NB4 (cell line): ENCODE measurements at regions not wholly inside any gene's neighbourhood (a gene's known extent, or its start where the extent isn't known, plus 50 kb on each side); places are given as distances from the start of the nearest gene placed in this dataset.

ENCODE experiments used
- DNase-seq: peaks from one replicate; pipeline ENCODE4 v3.0.0; 2010; ENCODE audit warnings: low read depth
- H3K4me3 ChIP-seq: one replicate; pipeline ENCODE4 v1.5.1; 2011; ENCODE audit warnings: mild to moderate bottlenecking, low read depth, low read length, moderate library complexity
- CTCF ChIP-seq: IDR thresholded peaks from one replicate; pipeline ENCODE4 v1.5.1; 2012; ENCODE audit warnings: low read depth, low read length
- MYC ChIP-seq: IDR thresholded peaks from 2 replicates; pipeline ENCODE4 v1.6.1; 2011; ENCODE audit warnings: low read depth, low read length
- POLR2A ChIP-seq: IDR thresholded peaks from 2 replicates; pipeline ENCODE4 v1.6.1; 2011; ENCODE audit warnings: mild to moderate bottlenecking; ENCODE audit not compliant: insufficient read length; ENCODE audit errors: extremely low read depth
- TF ChIP-seq, protein P1 (sequence below): IDR thresholded peaks from 2 replicates; pipeline ENCODE4 v1.6.1; 2011; ENCODE audit warnings: low read depth, low read length

GRCh38 chr3:90039994-90040393, 932.6 kb downstream of the EPHA3 start:
- no peak for DNase-seq
- TF ChIP-seq, protein P1, sequence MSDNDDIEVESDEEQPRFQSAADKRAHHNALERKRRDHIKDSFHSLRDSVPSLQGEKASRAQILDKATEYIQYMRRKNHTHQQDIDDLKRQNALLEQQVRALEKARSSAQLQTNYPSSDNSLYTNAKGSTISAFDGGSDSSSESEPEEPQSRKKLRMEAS = no peak
- no peak for TF ChIP-seq MYC
- no peak for TF ChIP-seq POLR2A
- no peak for TF ChIP-seq CTCF
- no peak overlapping the region for H3K4me3 ChIP-seq

DNA sequence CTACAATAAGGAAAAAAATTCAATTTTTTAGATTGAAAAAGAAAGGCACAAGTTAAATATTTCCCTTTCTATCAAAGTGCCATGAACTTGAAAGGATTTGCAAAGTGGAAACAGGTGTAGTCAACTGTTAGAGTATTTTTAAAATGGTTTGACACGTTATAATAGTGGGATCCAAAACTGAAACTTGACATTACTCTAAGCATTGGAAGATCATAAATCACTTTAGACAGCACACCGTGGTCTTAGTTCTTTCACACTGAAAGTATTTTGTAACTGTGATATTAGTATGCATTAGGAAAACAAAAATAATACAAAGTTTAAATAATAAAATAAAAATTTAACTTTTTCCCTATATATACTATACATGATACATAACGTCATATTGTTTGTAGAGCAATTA, 933.1 kb downstream of the EPHA3 start:
- DNase-seq = no peak
- TF ChIP-seq MYC = no peak
- H3K4me3 ChIP-seq = no peak overlapping the region

DNA sequence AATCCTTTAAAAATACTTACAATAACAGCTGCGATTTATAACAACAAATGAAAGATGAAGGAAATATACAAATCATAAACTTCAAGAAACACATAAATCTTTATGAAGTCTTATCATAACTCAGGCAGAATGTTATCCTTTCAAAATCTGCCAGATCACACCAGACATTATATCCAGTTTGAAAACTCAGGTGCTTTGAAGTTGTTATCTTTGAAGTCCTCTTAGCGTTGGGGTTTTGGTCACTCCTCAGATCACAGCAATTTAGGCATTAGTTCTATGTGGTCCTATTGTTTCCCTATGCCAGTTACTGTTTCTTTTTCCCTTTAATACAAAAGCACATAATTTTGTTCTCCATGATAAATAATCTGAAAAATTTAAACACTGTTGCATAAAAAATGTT, 934.6 kb downstream of the EPHA3 start:
- TF ChIP-seq POLR2A = no peak
- TF ChIP-seq, protein P1 = no peak
- TF ChIP-seq CTCF = no peak
- TF ChIP-seq MYC = no peak
- no peak overlapping the region for H3K4me3 ChIP-seq
- no peak for DNase-seq

GRCh38 chr3:90043287-90043686, 935.9 kb downstream of the EPHA3 start:
- TF ChIP-seq MYC (no peak), CTCF (no peak), POLR2A (no peak)
- TF ChIP-seq, protein P1 = no peak

DNA sequence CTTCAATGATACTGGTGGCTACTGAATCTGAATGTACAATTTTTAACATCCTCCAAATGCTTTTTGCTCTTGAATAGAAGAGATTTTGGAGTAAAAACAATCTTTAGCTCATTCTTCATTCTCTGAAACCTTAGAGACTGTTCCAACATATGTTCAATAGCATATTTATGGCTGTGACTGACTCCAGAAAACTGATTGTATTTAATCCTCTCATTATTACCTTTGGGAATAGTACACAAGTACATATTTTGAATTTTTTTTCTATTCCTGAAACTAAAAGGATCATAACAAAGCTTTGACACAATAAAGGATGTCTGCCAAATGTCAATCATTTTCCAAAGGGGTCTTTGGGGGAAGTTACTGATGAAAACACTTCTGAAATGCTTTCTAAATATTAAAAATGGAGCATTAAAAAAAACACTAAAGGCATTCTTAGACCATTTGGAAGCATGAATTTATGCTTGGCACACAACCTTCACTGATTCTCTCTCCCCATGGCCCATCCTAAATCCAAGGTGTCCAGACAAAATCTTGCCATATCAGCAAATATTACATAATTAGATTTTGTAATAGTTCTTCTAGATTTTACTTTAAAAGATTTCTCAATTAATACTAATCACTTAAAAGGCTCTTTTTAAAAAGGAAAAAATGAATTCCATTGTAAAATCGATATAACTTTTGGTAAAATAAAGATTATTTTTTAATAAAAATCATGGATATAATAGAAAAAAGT, 936.8 kb downstream of the EPHA3 start:
- TF ChIP-seq, protein P1 = no peak
- no peak for TF ChIP-seq CTCF
- no peak overlapping the region for H3K4me3 ChIP-seq
- DNase-seq = no peak

More at GRCh38 chr3:90043287-90043686, 935.9 kb downstream of the EPHA3 start:
- no peak for DNase-seq
- no peak overlapping the region for H3K4me3 ChIP-seq

DNA sequence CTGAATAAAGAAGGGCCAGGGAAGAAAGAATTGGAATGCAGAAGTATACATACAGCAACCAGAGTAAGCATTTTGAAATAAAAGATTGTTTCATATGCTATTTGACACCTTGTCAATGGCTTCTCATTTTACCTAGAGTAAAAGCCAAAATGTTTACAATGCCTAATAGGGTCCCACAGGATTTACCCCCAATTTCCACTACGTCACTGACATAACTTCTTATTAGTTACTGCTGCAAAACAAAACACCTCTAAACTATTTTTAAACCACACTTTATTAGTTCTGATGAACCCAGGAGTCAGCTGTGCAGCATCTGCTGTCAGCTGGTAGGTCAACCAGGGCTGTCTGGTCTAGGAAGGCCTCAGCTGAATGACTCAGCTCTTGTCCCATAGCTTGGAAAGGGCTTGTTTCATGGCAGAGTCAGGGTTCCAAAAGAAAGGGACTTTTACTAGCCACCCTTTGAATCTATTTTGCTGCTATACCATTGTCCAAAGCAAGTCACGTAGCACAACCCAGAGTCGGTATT, 945.1 kb downstream of the EPHA3 start:
- no peak for TF ChIP-seq POLR2A
- TF ChIP-seq MYC = no peak
- TF ChIP-seq, protein P1 = no peak
- no peak for TF ChIP-seq CTCF
- no peak for DNase-seq
- no peak overlapping the region for H3K4me3 ChIP-seq
